Right kidney (tissue), 1 donor: ENCODE measurements at regions not wholly inside any gene's neighbourhood (a gene's known extent, or its start where the extent isn't known, plus 50 kb on each side); places are given as distances from the start of the nearest gene placed in this dataset.

ENCODE experiments used
- DNase-seq: peaks from one replicate; pipeline ENCODE4 v3.0.0-alpha.2; 2016

GRCh38 chr11:80414181-80415165, 973.6 kb upstream of the TENM4 start:
- DNase-seq = no peak

GRCh38 chr11:80412604-80413003, 971.8 kb upstream of the TENM4 start:
- DNase-seq = no peak

DNA sequence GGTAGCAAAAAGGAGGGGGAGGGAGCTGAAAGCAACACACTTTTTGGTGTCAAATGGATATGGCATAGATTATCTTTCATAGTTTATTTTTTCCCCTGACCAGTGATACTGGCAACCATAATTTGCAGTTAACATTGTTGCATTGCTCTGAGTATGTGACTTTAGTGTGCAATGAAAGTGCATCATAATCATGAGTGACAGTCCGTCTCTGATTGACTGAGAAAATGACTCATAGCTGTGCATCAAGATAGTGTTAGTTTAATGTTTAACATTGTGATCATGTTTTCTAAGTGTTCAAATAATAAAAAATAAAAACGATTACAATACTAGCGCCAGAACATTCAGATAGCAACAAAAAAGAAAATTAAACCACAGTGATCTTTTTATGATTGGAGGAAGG, 952.4 kb upstream of the TENM4 start:
- DNase-seq = no peak

DNA sequence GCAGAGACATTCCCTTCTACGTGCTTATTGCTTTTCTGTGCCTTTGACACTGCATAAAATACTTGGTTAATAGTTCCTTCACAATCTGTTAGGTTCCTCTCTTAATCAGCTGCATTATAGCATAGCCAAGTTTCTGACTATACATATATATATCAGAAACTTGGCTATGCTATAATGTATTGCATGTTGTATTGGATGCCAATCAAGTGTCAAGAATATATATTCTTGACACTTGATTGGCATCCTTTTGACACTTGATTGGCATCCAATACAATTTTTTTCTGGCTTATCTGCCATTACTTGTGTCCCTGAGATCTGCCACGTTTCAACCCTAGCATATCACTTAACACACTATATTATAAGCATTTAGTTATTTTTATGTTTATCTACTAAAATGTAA, 949.7 kb upstream of the TENM4 start:
- DNase-seq = no peak

- DNase-seq = no peak
These were observed 947.7 kb upstream of the TENM4 start for GRCh38 chr11:80388536-80388935.

DNA sequence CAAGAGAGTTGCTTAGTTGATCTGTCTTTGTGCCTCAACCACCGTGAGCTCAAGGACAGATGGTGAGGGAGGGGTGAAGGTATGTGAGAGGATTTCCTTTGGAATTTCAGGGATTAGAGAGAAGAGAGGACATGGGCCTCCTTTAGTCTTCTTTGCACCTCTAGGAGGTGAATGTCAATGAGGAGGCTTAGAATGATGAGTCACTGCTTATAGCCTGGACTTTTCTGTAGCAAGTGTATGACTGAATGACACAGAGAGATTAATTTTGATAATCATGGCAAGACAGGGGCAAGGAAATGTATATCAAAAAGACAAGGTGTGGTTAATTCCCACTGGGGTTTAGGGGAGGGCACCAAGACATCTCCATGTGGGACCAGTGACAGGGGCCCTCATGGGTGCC, 947.3 kb upstream of the TENM4 start:
- no peak for DNase-seq

- DNase-seq = no peak
These were observed 942.8 kb upstream of the TENM4 start for GRCh38 chr11:80383655-80384054.

- no peak for DNase-seq
These were observed 938.9 kb upstream of the TENM4 start for GRCh38 chr11:80379620-80380278.

DNA sequence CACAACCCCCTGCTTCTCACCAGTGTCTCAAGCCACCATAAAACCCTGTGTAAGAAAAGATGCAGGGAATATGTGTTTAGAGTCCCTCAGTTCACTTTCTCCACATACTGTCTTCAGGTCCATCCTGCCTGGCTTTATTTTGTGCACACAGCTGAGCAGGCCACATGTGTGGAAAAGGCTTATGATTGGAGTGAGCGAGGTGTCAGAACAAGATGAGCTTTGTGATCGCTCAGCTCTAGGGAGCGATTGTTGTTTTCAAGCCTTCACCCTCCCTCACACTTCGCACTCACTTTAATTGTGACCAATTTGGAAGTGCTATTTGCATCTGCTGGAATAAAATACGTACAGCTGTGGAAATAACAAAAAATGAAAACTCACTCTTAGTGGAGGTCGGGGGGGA, 931.1 kb upstream of the TENM4 start:
- DNase-seq = no peak

- no peak for DNase-seq
These were observed 925.1 kb upstream of the TENM4 start for GRCh38 chr11:80365980-80366379.

GRCh38 chr11:80365076-80365725, 924.4 kb upstream of the TENM4 start:
- DNase-seq = no peak

- DNase-seq = no peak
These were observed 921.9 kb upstream of the TENM4 start for GRCh38 chr11:80362563-80363340.

DNA sequence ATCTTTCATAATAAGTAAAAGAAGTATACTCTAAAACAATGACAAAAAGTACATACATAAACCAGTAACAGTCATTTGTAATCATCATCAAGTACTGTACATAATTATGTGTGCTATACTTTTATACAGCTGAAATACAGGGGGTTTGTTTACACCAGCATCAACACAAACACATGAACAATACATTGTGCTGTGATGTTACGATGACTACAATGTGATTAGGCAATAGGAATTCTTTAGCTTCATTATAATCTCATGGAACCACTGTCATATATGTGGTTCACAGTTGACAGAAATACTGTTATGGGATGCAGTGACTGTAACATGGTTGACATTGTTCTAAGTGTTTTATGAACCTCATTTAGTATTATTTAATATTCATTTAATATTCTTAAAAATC, 914.4 kb upstream of the TENM4 start:
- DNase-seq = no peak

DNA sequence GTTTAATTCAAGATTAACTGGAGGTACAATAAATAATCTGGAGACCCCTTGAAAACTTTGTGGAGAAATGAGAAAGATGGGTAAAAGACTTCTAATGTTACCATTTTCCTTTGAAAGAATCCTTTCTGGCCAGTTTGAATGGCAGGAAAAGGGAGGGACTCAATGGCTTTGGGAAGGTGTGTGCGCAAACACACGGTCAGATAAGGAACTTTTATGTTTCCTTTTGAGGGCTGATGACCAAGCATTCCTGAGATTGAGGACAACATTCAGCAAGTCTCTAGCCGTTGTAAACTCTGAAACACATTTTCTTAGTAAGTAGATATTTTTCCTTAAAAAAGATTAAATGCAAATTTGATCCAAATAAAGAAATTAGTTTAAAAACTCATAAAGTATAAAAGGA, 909.7 kb upstream of the TENM4 start:
- no peak for DNase-seq

DNA sequence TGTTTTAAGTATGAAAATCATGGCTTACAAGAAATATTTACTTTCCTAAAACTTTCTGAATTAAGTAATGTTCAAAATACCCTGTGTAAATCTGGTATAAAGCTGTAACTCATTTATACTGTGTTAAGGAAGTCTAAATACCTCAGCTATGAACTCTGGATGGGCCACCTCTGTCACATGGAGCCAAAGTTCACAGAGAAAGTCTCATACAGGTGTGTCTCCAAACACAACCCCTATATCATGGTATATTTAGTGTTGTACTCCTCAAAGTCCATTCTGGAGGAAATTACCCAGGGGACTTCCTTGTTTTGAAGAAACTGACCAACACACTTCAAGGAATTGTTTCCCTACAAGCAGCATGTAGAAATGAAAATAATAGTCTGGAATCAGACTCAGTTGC, 909.2 kb upstream of the TENM4 start:
- DNase-seq = no peak

GRCh38 chr11:80346353-80347059, 905.7 kb upstream of the TENM4 start:
- no peak for DNase-seq

DNA sequence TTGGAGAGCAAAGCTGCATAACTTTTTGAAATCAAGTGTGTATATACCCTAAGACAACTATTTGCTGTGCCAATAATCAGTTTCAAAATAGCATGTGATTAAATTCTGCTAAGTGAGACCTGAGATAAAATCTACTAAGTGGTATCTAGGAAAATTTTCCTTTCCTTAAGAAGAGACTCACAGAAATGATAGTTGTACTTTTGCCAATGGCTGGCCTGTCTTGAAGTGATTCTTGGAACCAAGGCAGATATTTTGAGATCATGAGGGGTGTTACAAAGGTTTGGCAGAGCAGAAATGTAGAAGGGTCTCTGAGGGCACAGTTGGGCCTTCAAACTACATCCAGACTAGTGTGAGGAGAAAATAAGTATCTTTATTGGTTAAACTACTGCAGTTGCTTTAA, 902.6 kb upstream of the TENM4 start:
- no peak for DNase-seq

DNA sequence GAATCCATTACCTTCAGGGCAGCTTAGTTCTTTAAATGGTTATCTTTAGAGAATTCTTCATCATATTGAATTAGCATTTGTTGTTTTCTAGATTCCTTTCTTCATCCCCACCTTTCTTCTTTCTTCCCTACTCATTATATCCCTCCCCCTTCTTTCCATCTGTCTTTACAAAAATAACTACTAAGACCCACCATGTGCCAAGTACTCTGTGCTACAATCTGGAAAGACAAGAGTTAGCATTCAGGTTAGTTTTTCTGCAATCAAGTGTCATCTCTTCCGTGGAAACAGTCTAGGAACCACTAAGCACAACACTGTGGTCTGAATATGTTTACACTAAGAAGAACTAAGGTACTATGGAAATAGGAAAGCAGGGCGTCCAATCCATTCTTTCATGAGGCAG, 897.4 kb upstream of the TENM4 start:
- no peak for DNase-seq

DNA sequence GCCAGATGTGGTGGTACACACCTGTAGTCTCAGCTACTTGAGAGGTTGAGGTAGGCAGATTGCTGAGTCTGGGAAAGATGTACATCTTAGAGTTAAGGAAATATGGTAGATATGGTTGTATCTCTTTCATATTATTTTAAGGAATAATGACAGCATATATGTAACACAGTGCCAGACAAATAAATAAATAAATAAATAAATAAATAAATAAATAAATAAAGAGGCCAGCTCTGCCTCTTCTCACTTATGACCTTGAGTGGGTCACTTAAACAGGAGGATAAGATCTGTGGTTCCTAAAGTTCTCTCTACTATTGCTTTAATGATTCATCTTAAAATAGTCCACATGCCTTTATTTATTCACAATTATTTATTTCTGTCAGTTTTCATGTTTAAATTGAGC, 890.9 kb upstream of the TENM4 start:
- DNase-seq = no peak

DNA sequence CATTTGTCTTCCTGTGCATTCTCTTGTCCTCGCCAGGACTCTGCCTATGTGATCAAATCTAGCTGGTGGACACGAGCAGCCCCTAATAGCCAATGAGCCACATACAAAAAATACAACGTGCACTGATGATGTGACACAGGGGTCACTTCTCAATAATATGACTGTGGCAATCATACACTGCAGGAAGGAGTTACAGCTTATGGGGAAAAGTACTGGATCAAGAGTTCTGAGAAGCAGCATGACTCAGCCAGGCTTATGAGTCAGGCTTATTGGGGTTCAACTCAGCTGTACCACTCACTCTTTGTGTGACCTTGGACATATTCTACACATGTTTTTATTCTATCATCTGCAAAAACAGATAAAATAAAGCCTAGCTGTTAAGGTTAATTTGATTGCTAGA, 889.4 kb upstream of the TENM4 start:
- DNase-seq = no peak

- no peak for DNase-seq
These were observed 887.9 kb upstream of the TENM4 start for GRCh38 chr11:80328774-80329173.
